ENCODE measurements at regions not wholly inside any gene's neighbourhood (a gene's known extent, or its start where the extent isn't known, plus 50 kb on each side); places are given as distances from the start of the nearest gene placed in this dataset.

- DNase-seq = no peak
Measured at GRCh38 chr6:170110201-170111140, 180.4 kb downstream of the DLL1 start.

- DNase-seq = no peak
Measured at GRCh38 chr6:170108890-170109587, 181.8 kb downstream of the DLL1 start.

- DNase-seq = no peak
Measured at GRCh38 chr6:170108456-170108855, 182.4 kb downstream of the DLL1 start.

GRCh38 chr6:170107606-170108222 lies 183.2 kb downstream of the DLL1 start:
- no peak for DNase-seq

GRCh38 chr6:170106906-170107525 lies 183.9 kb downstream of the DLL1 start:
- DNase-seq = no peak

GRCh38 chr6:170102582-170103481 lies 188.0 kb downstream of the DLL1 start:
- DNase-seq = no peak

- no peak for DNase-seq
Measured at GRCh38 chr6:170102038-170102437, 188.8 kb downstream of the DLL1 start.

- no peak for DNase-seq
Measured at GRCh38 chr6:170101281-170102035, 189.4 kb downstream of the DLL1 start.

- DNase-seq = no peak
Measured at GRCh38 chr6:170100046-170100445, 190.8 kb downstream of the DLL1 start.

- DNase-seq = no peak
Measured at GRCh38 chr6:170099387-170099786, 191.5 kb downstream of the DLL1 start.

- DNase-seq = no peak
Measured at GRCh38 chr6:170098428-170099170, 192.3 kb downstream of the DLL1 start.

GRCh38 chr6:170097505-170098427 lies 193.1 kb downstream of the DLL1 start:
- no peak for DNase-seq

- DNase-seq = no peak
Measured at GRCh38 chr6:170096803-170097504, 193.9 kb downstream of the DLL1 start.

- no peak for DNase-seq
Measured at GRCh38 chr6:170096191-170096802, 194.6 kb downstream of the DLL1 start.

GRCh38 chr6:170095273-170095981 lies 195.5 kb downstream of the DLL1 start:
- DNase-seq = no peak

GRCh38 chr6:170094686-170095272 lies 196.1 kb downstream of the DLL1 start:
- no peak for DNase-seq

All from DMS79 treated with DMSO at 0.1 percent for 48 hours (cell line).